HG03460 (cell line): ENCODE measurements at regions not wholly inside any gene's neighbourhood (a gene's known extent, or its start where the extent isn't known, plus 50 kb on each side); places are given as distances from the start of the nearest gene placed in this dataset.

Experiments used
- ATAC-seq: cut with Tn5 transposase; IDR thresholded peaks from one replicate; pipeline ENCODE4 v1.9.1; 2021; ENCODE audit not compliant: unreplicated experiment

DNA sequence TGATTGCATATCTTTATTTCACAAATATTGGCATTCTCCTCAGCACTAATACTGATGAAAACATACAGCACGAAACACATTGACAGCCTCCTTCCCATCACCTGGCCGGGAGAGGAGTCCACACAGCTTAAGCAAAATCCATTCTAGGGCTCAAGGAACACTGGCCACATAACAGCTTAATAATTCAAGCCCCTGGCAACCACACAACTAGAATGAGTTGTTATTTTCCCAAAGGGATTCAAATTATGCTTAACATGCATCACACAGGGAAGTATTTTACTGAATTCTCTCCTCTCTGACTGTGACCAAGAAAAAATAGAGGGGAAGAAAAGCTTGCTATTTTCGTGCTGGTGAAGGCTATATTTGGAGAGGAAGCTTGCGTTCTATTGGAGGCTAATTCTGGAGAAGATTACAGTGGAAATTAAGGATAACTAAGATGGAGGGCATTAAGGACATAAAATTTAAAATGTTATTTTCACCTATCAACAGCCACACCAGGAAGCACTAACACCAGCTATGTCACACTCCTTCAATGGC lies 198.5 kb downstream of the ADGRG6 start:
- no peak for ATAC-seq

DNA sequence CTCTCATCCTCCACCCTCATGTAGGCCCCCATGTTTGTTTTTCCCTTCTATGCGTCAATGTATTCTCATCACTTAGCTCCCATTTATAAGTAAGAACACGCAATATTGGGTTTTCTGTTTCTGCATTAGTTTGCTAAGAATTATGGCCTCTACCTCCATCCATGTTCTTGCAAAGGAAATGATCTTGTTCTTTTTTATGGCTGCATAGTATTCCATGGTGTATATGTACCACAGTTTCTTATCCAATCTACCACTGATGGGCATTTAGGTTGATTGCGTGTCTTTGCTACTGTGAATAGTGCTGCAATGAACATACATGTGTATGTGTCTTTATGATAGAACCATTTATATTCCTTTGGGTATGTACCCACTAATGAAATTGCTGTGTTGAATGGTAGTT lies 200.0 kb downstream of the ADGRG6 start:
- no peak for ATAC-seq

DNA sequence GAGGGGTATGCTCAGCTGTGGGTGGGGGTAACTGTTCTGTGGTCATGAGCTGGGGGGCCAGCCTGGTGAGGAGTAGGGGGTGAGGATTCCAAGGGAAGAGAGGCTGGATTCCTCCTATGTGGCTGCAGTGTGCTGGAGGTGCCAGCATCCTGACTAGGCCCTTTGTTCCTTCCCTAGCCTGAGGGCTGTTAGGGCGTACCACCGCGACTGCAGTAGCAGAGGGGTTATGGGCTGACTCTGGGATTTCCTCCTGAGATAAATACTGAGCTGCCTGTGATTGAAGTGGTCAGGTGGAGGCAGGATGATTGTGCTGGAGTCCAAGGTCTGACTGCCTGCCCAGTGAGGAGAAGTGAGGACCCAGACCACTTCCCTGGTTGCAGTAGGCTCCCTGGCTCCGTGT lies 205.3 kb downstream of the ADGRG6 start:
- ATAC-seq: no peak

DNA sequence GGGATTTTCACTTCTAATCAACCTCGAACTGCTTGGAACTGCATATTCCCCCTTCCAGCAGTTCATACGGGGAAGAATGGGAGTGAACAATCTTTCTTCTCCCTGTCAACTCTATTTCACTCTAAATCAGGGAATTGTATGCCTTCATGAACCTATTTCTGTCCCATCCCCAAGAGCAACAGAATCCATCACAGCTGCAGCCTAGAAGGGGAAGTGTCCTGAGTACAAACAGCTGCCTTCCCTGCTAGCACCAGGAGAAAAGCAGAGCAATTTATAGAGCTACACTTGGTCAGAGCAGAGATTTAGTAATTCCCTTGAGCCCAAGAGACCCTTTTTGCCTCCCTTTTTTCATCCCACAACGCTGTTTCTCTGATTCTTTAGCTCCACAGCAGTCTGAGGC lies 208.4 kb downstream of the ADGRG6 start:
- ATAC-seq: no peak

DNA sequence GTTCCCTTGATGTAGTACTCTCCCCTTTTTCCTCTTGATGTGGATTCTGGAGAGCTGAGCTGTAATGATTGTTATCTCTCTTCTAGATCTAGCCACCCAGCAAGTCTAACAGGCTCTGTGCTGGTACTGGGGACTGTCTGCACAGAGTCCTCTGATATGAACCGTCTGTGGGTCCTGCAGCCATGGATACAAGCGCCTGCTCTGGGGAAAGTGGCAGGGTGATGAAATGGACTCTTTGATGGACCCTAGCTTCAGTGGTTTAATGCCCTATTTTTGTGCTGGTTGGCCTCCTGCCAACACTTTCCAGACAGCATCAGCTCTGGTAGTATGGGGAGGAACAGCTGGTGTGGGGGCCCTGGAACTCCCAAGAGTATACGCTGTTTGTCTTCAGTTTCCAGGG lies 216.3 kb downstream of the ADGRG6 start:
- no peak for ATAC-seq

DNA sequence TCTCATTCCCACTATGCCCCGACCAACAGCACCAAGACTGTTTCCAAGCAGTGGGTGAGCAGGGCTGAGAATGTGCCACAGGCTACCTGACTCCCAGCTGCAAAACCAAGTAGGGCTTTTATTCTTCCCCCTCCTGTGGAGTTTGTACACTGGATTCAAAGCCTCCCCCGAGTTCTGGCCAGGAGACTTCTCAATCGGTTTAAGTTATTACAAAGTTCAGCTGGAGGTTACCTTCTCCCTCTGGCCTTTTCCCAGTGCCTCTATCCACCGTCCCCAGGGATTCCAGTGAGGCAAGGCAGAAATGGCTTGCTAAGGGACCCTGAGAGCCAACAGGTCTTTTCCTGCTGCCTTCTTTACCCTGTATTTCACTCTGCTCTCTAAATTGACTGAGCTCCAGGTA lies 217.0 kb downstream of the ADGRG6 start:
- ATAC-seq: no peak

DNA sequence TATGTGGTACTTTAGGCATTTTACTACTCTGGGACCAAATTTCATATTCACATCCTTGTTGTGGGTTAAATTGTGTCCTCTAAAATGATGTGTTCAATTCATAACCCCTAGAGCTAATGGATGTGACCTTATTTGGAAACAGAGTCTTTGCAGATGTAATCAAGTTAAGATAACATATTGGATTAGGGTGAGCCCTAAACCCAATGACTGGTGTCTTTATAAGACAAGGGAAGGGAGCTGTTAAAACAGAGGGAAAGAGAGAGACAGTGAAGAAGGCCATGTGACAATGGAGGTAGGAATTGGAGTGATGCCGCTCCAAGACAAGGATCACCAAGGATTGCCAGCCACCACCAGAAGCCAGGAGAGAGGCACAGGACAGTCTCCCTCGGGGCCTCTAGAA lies 220.0 kb downstream of the ADGRG6 start:
- no peak for ATAC-seq

DNA sequence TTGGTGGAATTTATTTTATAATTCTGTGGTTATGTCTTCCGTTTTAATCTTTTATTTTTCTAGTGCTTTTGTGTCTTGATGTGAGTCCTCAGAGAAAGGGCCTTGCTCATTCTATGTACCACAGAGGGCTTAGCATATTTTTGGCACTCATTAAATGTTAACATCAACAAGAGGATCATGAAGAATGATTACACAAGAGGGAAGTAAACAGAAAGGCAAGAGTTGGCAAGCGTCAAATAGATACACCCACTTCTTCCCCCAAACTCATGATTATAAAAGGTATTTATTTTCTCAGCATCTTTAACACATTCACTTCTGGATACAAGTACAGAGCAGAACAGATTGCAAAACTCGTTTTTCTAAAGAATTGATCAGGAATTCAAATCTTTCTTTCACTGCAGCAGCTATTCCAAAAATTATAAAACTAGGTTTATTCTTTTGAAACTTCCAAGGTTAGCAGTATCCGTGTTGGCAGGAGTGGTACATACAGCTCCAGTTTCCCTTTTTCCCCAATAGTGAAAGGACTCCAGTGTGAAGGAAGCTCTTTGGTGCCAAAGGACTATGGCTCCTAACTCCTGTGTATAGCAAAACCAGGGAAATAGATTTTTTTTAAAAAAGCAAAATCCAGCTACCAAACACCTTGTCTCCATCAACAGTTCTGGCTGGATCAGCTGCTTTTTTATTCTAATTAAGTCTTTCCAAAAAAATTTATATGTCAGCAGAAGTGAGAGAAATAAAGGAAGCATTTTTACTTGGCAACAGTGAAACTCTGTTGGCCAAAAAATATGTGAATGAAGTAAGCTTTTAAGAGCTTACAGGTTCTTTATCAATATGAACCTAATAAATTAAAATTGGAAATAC lies 221.9 kb downstream of the ADGRG6 start:
- no peak for ATAC-seq

DNA sequence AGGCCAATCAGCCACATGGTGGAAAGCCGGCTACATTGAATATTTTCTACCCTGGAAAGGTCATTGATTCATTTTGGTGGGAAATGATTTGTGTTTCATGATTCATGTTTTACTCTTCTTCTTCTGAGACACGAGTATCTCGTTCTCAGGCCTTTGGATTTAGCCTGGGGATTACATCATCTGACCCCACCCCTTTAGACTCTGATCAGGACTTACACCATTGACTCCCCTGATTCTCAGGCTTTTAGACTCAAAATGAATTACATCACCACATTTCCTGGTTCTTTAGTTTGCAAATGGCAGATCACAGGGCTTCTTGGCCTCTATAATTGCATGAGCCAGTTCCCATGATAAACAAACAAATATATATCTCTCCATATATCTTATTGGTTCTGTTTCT lies 228.8 kb downstream of the ADGRG6 start:
- no peak for ATAC-seq

DNA sequence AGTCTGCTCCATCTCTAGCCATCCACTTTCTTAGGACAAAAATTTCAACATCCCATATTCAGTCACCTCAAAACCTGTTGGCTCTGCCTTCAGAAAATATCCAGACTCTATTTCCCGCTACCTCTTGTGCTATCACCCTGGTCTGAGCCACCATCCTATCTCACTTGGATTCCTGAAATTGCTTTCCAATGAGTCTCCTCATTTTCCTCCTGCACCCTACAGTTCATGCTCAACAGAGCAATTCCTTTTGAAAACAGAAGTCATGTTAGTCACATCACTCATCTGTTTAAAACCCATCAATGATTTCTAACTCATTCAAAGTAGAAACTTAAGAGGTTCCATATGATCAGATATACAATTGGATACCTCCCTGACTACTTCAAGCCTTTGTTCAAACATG lies 229.9 kb downstream of the ADGRG6 start:
- no peak for ATAC-seq

DNA sequence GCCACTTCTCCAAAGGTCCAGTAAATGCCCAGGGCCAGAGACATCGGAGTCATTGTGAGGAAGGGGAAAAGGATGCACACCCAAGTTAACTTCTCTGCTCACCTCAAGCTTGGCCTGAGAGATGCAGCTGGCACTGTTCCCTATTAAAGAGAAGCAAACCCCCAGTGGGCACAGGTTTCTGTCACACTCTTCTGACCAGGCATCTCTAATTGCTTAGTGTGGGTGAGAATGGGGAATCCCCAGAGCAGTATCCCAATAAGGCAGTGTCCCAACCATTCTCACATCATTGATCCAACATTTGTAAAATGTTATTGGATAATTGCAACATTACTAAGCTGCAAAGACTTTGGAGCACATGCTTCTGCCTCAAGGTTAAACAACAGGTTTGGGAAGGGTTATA lies 232.3 kb downstream of the ADGRG6 start:
- no peak for ATAC-seq

DNA sequence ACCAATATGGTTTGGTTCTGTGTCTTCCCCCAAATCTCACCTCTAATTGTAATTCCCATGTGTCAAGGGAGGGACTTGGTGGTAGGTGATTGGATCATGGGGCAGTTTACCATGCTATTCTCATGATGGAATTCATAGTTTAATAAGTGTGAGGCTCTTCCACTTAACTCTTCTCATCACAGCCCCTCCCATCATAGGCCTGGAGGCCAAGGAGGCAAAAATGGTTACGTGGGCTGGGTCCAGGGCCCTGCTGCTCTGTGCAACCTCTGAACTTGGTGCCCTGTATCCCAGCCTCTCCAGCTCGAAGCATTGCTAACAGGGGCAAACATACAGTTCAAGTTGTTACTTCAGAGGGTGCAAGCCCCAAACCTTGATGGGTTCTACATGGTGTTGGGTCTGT lies 232.7 kb downstream of the ADGRG6 start:
- ATAC-seq: no peak

DNA sequence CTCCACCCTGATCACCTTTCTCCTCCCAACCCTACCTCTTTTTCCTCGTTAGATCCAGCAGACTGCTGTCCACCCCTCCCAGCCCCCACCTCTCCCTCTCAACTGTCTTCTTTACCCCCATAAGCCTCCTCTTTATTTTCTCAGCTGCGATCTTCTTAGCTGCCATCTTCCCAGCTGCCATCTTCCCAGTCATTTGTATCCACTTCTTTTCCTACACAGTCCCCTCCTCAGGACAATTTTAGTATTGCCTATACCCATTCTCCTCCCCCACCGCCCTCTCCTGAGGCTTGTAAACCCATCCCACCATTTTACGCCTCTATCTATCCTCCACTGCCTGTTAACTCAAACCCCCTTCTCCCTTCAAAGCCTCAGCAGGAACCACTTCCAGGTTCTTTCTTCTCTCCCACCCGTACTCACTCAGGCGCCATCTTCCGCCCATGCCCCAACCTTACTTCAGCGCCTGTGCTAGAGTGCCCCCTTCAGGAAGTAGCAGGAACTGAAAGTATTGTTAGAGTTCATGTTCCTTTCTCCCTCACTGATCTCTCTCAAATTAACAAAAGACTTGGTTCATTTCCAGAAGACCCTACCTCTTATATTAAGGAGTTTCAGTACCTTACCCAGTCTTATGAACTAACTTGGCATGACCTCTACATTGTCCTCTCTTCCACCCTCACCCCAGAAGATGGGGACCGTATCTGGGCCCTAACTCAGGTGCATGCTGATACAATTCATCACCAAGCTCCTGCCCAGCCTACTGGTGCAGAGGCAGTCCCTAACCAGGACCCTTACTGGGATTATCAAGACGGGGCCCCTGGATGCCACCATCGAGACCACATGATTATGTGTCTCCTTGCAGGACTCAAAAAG lies 236.0 kb downstream of the ADGRG6 start:
- no peak for ATAC-seq

DNA sequence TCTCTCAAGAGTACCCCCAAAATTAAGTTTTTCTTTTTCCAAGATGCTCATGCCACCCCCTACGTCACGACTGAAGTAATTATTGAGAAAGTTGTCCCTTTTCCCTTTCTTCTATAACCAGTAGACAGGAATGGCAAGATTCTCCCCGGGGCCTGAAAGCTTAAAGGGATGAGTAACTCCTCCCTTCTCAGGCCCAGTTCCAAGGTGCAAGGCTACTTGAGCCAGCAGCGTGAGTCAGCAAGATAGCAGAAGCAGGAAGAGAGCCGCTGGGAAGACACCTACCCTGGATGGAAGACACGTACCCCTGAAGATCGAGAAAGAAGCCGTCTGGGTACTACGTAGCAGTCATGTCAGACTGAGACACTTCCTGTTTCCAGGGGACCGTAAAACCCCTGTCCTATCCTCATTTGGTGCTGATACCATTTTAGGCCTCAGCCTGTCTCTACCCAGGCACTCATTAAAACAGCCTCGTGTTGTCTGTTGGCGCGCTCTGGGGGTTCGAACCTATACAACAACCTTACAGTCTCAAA lies 241.0 kb downstream of the ADGRG6 start:
- no peak for ATAC-seq

DNA sequence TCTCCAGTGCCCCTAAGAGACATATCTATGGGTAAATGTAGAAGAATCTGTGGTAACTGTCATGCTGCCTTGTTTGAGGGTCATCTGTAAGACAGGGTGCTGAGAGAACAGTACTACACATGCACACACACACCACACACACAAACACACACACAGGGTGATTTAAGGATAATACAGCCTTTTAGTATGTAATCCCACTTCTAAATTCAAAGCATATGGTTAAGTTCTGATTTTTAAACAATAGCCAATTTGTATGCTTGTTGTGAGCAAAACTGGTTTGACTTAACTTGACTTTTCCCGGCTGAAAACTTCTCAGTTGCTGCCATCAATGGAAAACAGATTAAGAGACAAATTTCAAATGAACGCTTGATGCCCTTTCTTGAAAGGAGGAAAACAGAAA lies 241.8 kb downstream of the ADGRG6 start:
- no peak for ATAC-seq

DNA sequence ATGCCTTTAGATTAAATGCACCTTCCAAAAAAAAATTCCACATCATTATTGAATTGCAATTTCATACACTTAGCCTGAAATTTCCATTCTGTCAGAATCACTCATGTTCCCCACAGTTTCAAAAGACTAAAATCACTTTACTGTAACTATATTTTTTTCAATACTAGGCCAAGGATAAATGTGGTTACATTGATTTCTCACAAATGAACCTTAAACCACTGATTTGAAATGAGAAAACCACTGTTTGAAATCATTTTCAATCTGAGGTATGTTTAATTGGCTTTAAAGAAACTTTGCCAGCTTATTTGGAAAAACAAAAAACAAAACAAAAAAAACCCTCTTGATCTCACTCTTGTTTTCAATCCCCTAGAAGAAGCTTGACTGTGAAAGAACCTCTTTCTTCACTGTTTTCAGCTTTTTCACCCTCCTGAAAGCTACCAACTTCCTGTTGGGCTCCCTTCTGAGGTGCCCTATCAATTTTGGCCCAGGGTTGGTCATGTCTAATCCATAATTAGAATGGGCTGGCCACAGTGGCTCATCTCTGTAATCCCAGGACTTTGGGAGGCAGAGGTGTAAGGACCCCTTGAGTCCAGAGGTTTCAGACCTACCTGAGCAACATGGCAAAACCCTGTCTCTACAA lies 242.5 kb downstream of the ADGRG6 start:
- no peak for ATAC-seq

DNA sequence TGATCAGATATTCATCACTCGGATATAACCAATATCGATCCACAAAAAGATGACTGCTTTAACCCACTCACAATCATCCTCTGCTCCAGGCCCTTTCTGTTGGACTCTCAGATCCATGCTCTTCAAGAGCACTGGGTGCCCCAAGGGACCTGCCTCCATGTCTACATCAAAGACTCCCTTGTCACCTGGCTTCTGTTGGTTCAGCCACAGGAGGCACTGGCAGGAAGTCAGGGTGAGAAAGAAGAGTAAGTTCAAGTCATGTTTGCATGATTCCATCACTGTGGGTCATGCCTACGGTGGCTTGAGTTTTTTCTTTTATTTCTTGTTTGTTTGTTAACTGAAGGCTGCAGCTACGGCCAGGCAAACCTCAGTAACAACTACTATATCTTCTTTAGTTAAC lies 243.3 kb downstream of the ADGRG6 start:
- no peak for ATAC-seq

DNA sequence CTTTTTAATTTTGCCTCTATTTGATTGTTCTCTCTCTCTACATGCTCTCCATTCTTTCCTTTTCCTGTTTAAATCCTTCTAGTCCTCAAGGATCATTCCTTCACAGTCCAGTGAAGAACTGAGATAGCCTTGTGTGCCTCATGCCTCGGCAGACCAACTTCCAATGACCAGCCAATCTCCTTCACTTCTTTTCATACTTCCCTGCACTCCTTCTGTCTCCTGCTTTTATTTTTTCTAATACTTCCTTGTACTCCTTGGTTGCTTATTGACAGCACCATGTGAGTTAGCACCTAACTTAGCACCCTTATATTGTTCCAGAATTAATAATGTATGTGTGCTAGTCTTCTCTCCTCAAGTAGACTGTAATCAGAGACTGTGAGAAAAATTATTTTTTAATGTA lies 246.8 kb downstream of the ADGRG6 start:
- no peak for ATAC-seq

DNA sequence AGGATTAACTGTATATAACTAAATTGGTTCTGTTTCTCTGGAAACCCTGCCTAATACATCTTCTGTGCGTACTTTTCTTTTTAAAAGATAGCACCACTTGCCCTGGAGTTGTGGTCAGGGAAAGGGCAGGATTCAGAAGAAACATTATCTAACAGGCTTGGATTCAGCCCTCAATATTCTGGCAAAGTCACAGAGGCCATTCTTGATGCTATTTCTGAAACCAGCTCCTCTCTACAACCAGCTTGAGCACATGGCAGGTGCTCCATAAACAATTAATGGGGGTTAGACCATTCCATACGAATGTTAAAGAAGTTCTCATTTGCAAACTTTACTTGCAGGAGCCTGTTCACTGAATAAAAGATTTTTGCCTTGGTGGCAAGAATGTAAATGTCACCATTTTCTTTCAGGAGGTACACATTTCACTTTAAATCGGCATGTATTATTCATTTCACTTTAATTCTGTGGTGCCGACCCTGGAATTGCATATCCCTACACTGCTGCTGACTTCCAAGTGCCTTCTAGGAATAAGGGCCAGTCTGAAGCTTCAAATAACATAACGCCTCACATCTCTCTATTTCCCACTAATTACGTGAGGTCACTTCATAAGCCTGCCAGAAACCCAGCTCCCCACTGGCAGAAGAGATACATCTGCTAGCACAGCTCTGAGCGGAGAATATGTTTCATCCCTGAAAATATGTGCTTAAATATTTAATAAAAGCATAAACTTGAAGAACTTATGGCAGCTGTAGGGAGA lies 248.7 kb downstream of the ADGRG6 start:
- no peak for ATAC-seq

DNA sequence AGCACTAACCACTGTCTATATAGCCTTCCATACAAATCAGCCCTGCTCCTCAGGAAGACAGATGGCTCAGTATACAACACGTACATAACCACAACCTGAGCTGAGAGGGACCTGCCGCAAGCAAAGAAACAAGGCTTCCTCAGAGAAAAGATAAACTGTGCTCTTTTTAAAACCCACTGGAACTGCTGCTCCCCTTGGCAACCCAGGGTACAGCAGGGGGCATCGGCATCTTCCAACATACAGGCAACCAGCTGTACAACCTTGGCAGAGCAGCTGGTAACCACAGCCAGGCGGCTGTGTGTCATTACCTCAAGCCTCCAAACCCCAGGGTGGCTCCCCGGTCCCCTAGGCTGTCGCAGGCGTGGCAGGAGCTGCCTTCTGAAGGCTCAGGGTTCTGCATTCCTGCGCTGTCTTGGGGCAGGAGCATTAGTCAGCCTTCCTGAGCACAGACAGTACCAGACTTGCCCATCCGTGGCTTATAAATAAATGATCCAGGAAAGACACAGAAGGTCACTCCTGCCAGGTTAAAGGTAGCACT lies 249.5 kb downstream of the ADGRG6 start:
- ATAC-seq: no peak
